Kidney epithelial cell (primary cell): ENCODE measurements at regions not wholly inside any gene's neighbourhood (a gene's known extent, or its start where the extent isn't known, plus 50 kb on each side); places are given as distances from the start of the nearest gene placed in this dataset.

Experiments
- DNase-seq: peaks from one replicate; pipeline ENCODE4 v3.0.0-alpha.2; 2010; ENCODE audit warnings: low read depth
- H3K27me3 ChIP-seq: 2 replicates; pipeline ENCODE4 v1.6.0; 2011; ENCODE audit warnings: low read length; ENCODE audit not compliant: control insufficient read depth, insufficient read depth
- H3K36me3 ChIP-seq: 2 replicates; pipeline ENCODE4 v1.5.1; 2011; ENCODE audit warnings: low read length; ENCODE audit not compliant: control insufficient read depth, insufficient read depth
- H3K4me3 ChIP-seq: 2 replicates; pipeline ENCODE4 v1.5.1; 2011; ENCODE audit warnings: low read depth, mild to moderate bottlenecking, control low read depth, low read length
- CTCF ChIP-seq: IDR thresholded peaks from 2 replicates; pipeline ENCODE4 v1.5.1; 2011; ENCODE audit warnings: mild to moderate bottlenecking, moderate library complexity, low read length, control low read depth, inconsistent platforms; ENCODE audit not compliant: insufficient read depth, poor library complexity, severe bottlenecking

- Histone ChIP-seq H3K4me3 (no peak overlapping the region), H3K27me3 (no peaks in the 10 kb centered on the region), H3K36me3 (no peaks in the 10 kb centered on the region)
- DNase-seq, result no peak
- no peak for TF ChIP-seq CTCF
Measured at GRCh38 chr6:165972139-165972802, 195.4 kb downstream of the TBXT start.

GRCh38 chr6:165971202-165971601, 196.4 kb downstream of the TBXT start:
- Histone ChIP-seq H3K4me3 (no peak overlapping the region), H3K36me3 (no peaks in the 10 kb centered on the region), H3K27me3 (no peaks in the 10 kb centered on the region)
- DNase-seq, result no peak
- no peak for TF ChIP-seq CTCF

- Histone ChIP-seq H3K36me3 (no peaks in the 10 kb centered on the region), H3K4me3 (no peak overlapping the region), H3K27me3 (no peaks in the 10 kb centered on the region)
- no peak for TF ChIP-seq CTCF
- no peak for DNase-seq
Measured at GRCh38 chr6:165970001-165970400, 197.7 kb downstream of the TBXT start.

GRCh38 chr6:165969184-165969583, 198.5 kb downstream of the TBXT start:
- TF ChIP-seq CTCF, result no peak
- Histone ChIP-seq H3K27me3 (no peaks in the 10 kb centered on the region), H3K36me3 (no peaks in the 10 kb centered on the region), H3K4me3 (no peak overlapping the region)
- DNase-seq, result no peak

GRCh38 chr6:165968408-165968807, 199.2 kb downstream of the TBXT start:
- no peak for TF ChIP-seq CTCF
- no peak for DNase-seq
- H3K4me3 ChIP-seq, result no peak overlapping the region
- no peaks in the 10 kb centered on the region for H3K27me3 ChIP-seq
- H3K36me3 ChIP-seq, result no peaks in the 10 kb centered on the region

GRCh38 chr6:165967810-165968407, 199.7 kb downstream of the TBXT start:
- no peak for TF ChIP-seq CTCF
- H3K4me3 ChIP-seq, result no peak overlapping the region
- no peaks in the 10 kb centered on the region for H3K36me3 ChIP-seq
- H3K27me3 ChIP-seq, result no peaks in the 10 kb centered on the region
- DNase-seq, result no peak
